Nephron (organoid): ENCODE measurements at regions not wholly inside any gene's neighbourhood (a gene's known extent, or its start where the extent isn't known, plus 50 kb on each side); places are given as distances from the start of the nearest gene placed in this dataset.

Source experiments
- H3K27ac Mint-ChIP-seq, 3 experiments: 2 replicates each; pipeline ENCODE4 v1.8.0; 2020; ENCODE audit warnings: mixed read lengths in 3 of 3, mild to moderate bottlenecking in 2 of 3, moderate library complexity in 1 of 3
- H3K27me3 Mint-ChIP-seq: 2 replicates; pipeline ENCODE4 v1.8.0; 2021; ENCODE audit warnings: low read depth, mild to moderate bottlenecking, moderate library complexity, mixed read lengths
- H3K36me3 Mint-ChIP-seq: 2 replicates; pipeline ENCODE4 v1.8.0; 2020; ENCODE audit warnings: low read depth, mixed read lengths
- H3K4me1 Mint-ChIP-seq: 2 replicates; pipeline ENCODE4 v1.8.0; 2020; ENCODE audit warnings: mixed read lengths
- H3K4me3 Mint-ChIP-seq, 3 experiments: 2 replicates each; pipeline ENCODE4 v1.8.0; 2020; ENCODE audit warnings: mild to moderate bottlenecking in 3 of 3, mixed read lengths in 3 of 3, moderate library complexity in 2 of 3
- H3K9me3 Mint-ChIP-seq: 2 replicates; pipeline ENCODE4 v1.8.0; 2020; ENCODE audit warnings: mixed read lengths
- CTCF ChIP-seq, 3 experiments: fragments of 200-600 bp; sonication (generic); IDR thresholded peaks; one replicate each; pipeline ENCODE4 v1.5.0; 2021; ENCODE audit warnings: antibody characterized with exemption in 3 of 3; ENCODE audit not compliant: unreplicated experiment in 3 of 3

- no peaks in the 10 kb centered on the region for H3K36me3 Mint-ChIP-seq
- TF ChIP-seq CTCF (IDR thresholded peaks at IDR 0.05; ENCODE audit: unreplicated experiment in 3 of 3) = no peak
These were observed 776.5 kb upstream of the SLITRK1 start for GRCh38 chr13:84658491-84659358.

GRCh38 chr13:84655677-84656076 lies 773.4 kb upstream of the SLITRK1 start:
- Mint-ChIP-seq H3K27ac (no peak overlapping the region), H3K4me3 (no peak overlapping the region), H3K36me3 (no peaks in the 10 kb centered on the region), H3K9me3 (no peaks in the 10 kb centered on the region), H3K4me1 (peaks cover 10% of the 10 kb centered on the region), H3K27me3 (peaks cover 5% of the 10 kb centered on the region)
- TF ChIP-seq CTCF (IDR thresholded peaks at IDR 0.05; ENCODE audit: unreplicated experiment in 3 of 3) = no peak

More at GRCh38 chr13:84658491-84659358, 776.5 kb upstream of the SLITRK1 start:
- Mint-ChIP-seq H3K4me3 (no peak overlapping the region), H3K27ac (peak overlapping the region in 2 of 3 experiments; percentile 47 to 51), H3K27me3 (peaks cover under 1% of the 10 kb centered on the region), H3K9me3 (no peaks in the 10 kb centered on the region), H3K4me1 (peaks cover 5% of the 10 kb centered on the region)

- Mint-ChIP-seq H3K27ac (no peak overlapping the region), H3K4me1 (peaks cover 10% of the 10 kb centered on the region), H3K36me3 (no peaks in the 10 kb centered on the region), H3K4me3 (no peak overlapping the region), H3K27me3 (peaks cover 5% of the 10 kb centered on the region), H3K9me3 (no peaks in the 10 kb centered on the region)
- no peak for TF ChIP-seq CTCF (IDR thresholded peaks at IDR 0.05; ENCODE audit: unreplicated experiment in 3 of 3)
These were observed 772.5 kb upstream of the SLITRK1 start for GRCh38 chr13:84654654-84655275.

- H3K27me3 Mint-ChIP-seq = peaks cover 5% of the 10 kb centered on the region
- H3K4me1 Mint-ChIP-seq = peaks cover 7% of the 10 kb centered on the region
- H3K36me3 Mint-ChIP-seq = no peaks in the 10 kb centered on the region
- H3K27ac Mint-ChIP-seq = no peak overlapping the region
- no peak for TF ChIP-seq CTCF (IDR thresholded peaks at IDR 0.05; ENCODE audit: unreplicated experiment in 3 of 3)
- H3K9me3 Mint-ChIP-seq = no peaks in the 10 kb centered on the region
- H3K4me3 Mint-ChIP-seq = no peak overlapping the region
These were observed 771.8 kb upstream of the SLITRK1 start for GRCh38 chr13:84653915-84654534.

- H3K9me3 Mint-ChIP-seq = no peaks in the 10 kb centered on the region
These were observed 769.4 kb upstream of the SLITRK1 start for GRCh38 chr13:84651705-84652104.

More at GRCh38 chr13:84651705-84652104, 769.4 kb upstream of the SLITRK1 start:
- Mint-ChIP-seq H3K27ac (no peak overlapping the region), H3K4me3 (no peak overlapping the region), H3K36me3 (no peaks in the 10 kb centered on the region), H3K27me3 (peaks cover 5% of the 10 kb centered on the region), H3K4me1 (peaks cover 9% of the 10 kb centered on the region)
- no peak for TF ChIP-seq CTCF (IDR thresholded peaks at IDR 0.05; ENCODE audit: unreplicated experiment in 3 of 3)
